NCI-H2196 treated with DMSO at 0.1 percent for 48 hours (cell line): ENCODE measurements at regions not wholly inside any gene's neighbourhood (a gene's known extent, or its start where the extent isn't known, plus 50 kb on each side); places are given as distances from the start of the nearest gene placed in this dataset.
"Not testable (repeated sequence)": the region's sequence is repeated elsewhere in the genome, so short reads cannot be mapped to it uniquely, and the experiment has no call there.

Experiments used
- DNase-seq: peaks from one replicate; lab custom pipeline; 2025; ENCODE audit not compliant: unreplicated experiment; lab: John Stamatoyannopoulos, UW

DNA sequence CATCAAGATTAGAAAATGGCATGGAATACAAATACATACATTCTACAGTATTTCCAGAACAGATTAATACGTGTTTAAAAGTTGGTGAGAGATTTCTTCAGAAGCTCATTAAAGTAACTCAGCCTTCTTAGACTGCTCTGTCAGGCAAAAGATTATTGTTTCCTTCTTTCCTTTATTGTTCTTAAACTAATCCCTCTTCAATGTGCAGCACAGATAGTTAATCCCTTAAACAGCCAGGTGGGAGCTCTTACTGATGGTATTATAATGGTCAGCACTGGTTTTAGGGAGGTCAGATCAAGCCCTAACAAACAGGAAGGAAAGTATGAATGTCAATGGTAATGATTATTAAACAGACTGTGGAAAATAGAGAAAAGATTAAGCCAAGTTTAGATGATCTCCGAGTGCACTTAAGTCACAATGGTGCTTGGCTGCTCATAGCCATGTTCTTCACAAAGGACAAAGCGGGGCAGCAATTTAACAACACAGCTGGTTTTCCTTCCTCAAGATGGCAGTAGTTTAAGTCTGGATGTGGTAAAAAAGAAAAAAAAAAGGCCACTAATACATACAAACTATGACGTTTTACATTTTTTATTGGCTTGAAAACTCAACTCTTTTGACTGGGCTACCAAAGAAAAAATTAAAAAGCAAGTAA lies 992.6 kb downstream of the PCDH9 start:
- DNase-seq = no peak

DNA sequence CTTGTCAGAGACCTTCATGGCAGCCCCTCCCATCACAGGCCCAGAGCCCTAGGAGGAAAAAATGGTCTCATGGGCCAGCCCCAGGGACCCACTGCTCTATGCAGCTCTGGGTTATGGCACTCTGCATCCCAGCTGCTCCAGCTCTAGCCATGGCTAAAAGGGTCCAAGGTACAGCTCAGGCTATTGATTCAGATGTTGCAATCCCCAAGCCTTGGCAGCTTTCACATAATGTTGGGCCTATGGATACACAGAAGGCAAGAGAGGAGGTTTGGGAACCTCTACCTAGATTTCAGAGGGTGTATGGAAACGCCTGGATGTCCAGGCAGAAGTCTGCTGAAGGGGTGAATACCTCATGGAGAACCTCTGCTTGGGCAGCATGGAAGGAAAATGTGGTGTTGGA lies 996.0 kb downstream of the PCDH9 start:
- no peak for DNase-seq

DNA sequence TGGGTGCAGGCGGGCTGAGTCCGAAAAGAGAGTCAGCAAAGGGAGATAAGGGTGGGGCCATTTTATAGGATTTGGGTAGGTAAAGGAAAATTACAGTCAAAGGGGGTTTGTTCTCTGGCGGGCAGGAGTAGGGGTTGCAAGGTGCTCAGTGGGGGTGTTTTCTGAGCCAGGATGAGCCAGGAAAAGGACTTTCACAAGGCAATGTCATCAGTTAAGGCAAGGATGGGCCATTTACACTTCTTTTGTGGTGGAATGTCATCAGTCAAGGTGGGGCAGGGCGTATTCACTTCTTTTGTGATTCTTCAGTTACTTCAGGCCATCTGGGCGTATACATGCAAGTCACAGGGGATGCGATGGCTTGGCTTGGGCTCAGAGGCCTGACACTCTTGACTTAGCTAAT lies 998.2 kb downstream of the PCDH9 start:
- DNase-seq = not testable (repeated sequence)

- DNase-seq = no peak
Measured at GRCh38 chr13:66225072-66225471, 1005.1 kb downstream of the PCDH9 start.

DNA sequence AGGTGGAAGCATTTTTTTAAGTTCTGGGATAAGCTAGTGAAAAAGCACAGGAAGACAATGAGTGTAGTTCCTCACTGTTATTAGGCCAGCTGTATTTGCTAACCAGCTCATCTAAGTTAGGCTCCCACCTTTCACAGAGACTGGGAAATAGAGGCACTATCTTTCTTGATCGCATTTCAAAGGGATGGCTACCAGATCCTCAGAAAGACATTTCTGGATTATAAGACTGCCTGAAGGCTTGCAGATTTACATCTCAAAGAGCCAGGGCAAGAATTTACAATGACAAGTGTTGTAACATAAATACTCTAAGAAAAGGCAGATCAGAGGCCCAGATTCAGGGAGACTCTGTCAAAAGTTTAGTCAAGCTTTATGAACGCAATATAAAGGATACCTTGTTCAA lies 1005.5 kb downstream of the PCDH9 start:
- DNase-seq = no peak

GRCh38 chr13:66222926-66223325 lies 1007.2 kb downstream of the PCDH9 start:
- DNase-seq = no peak

GRCh38 chr13:66222127-66222526 lies 1008.0 kb downstream of the PCDH9 start:
- no peak for DNase-seq

DNA sequence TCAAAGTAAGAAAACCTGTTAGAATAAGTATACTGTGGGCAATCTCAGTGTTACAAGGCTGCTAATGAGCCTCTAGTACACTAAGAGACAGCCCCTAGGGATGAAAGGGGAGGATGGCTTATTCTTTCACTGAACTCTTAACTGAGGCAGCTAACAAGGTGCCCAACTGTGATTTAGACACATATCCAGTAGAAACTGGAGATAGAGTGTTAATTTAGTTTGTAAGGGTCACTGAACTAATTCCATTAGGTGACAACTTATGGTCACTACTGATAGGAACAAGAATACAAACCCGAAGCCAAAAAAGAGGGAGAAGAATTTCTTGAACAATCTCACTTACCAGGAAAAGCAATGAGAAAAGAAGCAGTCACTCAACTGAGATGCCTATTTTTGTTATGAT lies 1010.6 kb downstream of the PCDH9 start:
- no peak for DNase-seq

DNA sequence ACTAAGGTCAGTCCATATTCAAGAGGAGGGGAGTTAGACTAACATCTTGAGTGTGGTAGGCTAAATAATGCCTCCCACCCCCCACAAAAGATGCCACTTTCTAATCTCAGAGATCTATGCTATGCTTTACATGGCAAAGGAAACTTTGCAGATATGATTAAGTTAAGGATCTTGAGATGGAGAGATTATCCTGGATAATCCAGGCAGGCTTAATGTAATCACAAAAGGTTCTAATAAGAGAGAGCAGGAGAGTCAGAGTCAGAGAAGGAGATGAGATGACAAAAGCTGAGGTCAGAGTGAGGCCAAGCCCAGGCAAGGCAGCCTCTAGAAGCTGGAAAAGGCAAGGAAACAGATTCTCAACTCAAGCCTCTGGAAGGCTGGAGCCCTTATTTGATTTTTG lies 1011.6 kb downstream of the PCDH9 start:
- DNase-seq = no peak

DNA sequence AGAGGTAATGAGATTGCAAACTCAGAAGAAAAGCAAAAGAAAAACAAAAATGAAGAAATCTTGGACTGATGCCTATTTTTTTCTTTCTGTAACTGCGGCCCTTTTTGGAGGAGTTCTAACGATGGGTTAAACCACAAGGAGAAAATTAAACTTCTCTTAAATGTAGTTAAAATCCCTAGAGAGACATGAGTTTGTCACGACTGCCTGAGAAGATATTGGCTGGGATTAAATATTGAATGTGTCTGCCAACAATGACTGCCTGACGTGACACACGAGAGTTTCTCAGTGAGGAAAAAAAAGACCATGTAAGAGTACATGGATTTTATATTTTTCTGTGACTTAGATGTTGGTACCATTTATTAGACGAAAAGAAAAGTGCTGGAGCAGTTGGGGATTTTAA lies 1013.4 kb downstream of the PCDH9 start:
- DNase-seq = no peak

- no peak for DNase-seq
Measured at GRCh38 chr13:66214467-66214866, 1015.7 kb downstream of the PCDH9 start.

GRCh38 chr13:66212511-66212910 lies 1017.6 kb downstream of the PCDH9 start:
- DNase-seq = no peak

GRCh38 chr13:66210677-66211076 lies 1019.5 kb downstream of the PCDH9 start:
- DNase-seq = no peak

- DNase-seq = no peak
Measured at GRCh38 chr13:66208589-66208988, 1021.5 kb downstream of the PCDH9 start.

DNA sequence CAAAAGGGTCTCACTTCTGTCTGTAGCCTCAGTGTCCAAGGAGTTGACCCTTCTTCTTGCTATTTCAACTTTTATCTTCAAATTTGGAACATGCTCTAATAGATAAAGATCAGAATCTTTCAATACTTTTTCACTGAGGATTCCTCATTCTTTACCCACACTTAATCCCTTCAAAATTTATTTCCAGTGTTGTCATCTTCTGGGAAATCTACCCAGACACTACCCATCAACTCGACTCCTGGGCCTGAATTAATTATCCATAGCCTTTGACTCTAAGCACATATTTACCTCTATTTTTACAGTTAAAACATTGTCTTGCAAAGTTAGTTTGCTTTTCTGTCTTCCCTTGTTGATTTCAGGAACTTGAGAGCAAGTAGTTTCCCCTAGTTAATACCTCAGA lies 1022.5 kb downstream of the PCDH9 start:
- no peak for DNase-seq

- DNase-seq = no peak
Measured at GRCh38 chr13:66205807-66206206, 1024.3 kb downstream of the PCDH9 start.

DNA sequence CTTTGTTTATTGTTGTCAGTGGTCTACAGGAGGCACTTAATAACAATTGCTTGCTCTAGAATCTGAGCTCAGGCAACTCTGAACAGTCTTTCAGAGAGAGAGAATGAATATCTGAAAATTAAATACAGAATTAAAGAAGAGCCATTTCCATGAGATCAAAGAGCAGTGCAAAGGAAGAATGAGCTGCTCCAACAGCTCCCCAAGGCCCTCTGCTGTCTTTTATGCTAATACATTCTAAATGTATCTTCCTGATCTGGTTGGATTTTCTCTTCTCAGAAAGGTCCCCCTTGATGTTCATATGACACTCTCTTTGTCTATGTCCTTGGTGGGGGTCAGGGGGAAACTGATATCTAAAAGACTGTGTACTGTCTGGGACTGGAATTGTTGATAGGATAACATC lies 1029.6 kb downstream of the PCDH9 start:
- DNase-seq = no peak

- no peak for DNase-seq
Measured at GRCh38 chr13:66195238-66195637, 1034.9 kb downstream of the PCDH9 start.

GRCh38 chr13:66189986-66190385 lies 1040.2 kb downstream of the PCDH9 start:
- DNase-seq = no peak

DNA sequence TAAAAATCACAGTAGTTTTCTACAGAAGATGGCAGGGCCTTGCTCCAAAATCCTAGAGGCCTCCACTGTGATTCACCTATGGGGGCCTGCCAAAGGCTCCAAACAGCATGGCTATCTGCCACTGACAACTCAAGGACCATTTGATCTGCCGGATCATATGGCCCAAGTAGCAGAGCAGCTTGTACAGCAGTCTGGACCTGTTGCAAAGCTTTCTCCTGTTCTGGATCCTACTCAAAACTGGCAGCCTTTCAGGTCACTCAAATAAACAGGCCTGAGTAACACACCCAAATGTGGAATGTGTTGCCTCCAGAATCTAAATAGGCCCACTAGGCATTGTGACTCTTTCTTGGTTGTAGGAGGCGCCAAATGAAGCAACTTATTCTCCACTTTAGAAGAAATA lies 1049.3 kb downstream of the PCDH9 start:
- DNase-seq = no peak

- no peak for DNase-seq
Measured at GRCh38 chr13:66171920-66172319, 1058.2 kb downstream of the PCDH9 start.

DNA sequence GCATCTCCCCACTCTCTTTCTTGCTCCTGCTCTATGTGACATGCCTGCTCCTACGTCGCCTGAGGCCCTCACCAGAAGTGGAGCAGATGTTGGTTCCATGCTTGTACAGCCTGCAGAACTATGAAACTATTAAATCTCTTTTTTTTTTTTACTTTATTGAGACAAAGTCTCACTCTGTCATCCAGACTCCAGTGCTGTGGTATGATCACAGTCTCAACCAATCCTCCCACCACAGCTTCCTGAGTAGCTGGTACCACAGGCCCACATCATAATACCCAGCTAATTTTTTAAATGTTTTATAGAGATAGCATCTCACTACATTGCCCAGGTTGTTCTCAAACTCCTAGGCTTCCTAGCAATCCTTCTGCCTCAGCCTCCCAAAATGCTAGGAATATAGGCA lies 1067.7 kb downstream of the PCDH9 start:
- no peak for DNase-seq

GRCh38 chr13:66159511-66159910 lies 1070.6 kb downstream of the PCDH9 start:
- DNase-seq = no peak

DNA sequence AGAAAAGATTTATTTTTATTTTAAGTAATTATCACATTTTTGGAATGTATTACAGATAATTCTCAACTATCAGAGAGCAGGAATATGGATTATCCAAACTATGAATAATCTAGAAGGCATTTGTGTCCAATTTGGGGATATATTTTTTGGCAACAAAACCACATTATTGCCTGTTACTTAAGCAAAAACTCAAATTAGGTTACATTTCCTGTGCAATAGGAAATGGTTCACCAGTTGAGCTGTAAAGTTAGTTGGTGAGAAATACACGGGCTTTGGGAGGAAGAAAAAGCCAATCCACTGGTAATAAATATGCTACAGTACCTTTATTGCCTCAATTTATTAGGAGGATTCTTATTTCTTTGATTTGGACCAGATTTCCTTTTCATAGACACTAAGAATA lies 1075.2 kb downstream of the PCDH9 start:
- no peak for DNase-seq
